Stimulated activated CD4-positive, alpha-beta T cell treated with anti-CD3 and anti-CD28 coated beads, TNF-alpha, amount 100 ng/mL, for 4 hours (primary cell): ENCODE measurements at regions not wholly inside any gene's neighbourhood (a gene's known extent, or its start where the extent isn't known, plus 50 kb on each side); places are given as distances from the start of the nearest gene placed in this dataset.
A peak's percentile ranks its signal among the peaks of the same experiment; 100 is the strongest.
"Not testable (repeated sequence)": the region's sequence is repeated elsewhere in the genome, so short reads cannot be mapped to it uniquely, and the experiment has no call there.

Source experiments
- DNase-seq, 3 experiments: peaks; one replicate each; pipeline ENCODE4 v3.0.0-alpha.2; 2020; ENCODE audit warnings: low read depth in 3 of 3

GRCh38 chr5:152113401-152113800 is 188.8 kb upstream of the GLRA1 start:
- peak in 1 of 3 experiments; percentile 12 for DNase-seq

- DNase-seq: no peak
Measured at GRCh38 chr5:152107220-152107619, 182.6 kb upstream of the GLRA1 start.

- no peak for DNase-seq
Measured at GRCh38 chr5:152106571-152106970, 181.9 kb upstream of the GLRA1 start.

- DNase-seq: no peak
Measured at GRCh38 chr5:152105085-152105484, 180.4 kb upstream of the GLRA1 start.

GRCh38 chr5:152104211-152104610 is 179.6 kb upstream of the GLRA1 start:
- DNase-seq: no peak

- DNase-seq: not testable (repeated sequence)
Measured at GRCh38 chr5:152102908-152103307, 178.3 kb upstream of the GLRA1 start.

- DNase-seq: no peak
Measured at GRCh38 chr5:152102057-152102456, 177.4 kb upstream of the GLRA1 start.

GRCh38 chr5:152100462-152100861 is 175.8 kb upstream of the GLRA1 start:
- DNase-seq: no peak

GRCh38 chr5:152097128-152097527 is 172.5 kb upstream of the GLRA1 start:
- no peak for DNase-seq

- DNase-seq: no peak
Measured at GRCh38 chr5:152094716-152095115, 170.1 kb upstream of the GLRA1 start.

- no peak for DNase-seq
Measured at GRCh38 chr5:152094060-152094459, 169.4 kb upstream of the GLRA1 start.

GRCh38 chr5:152092580-152092979 is 167.9 kb upstream of the GLRA1 start:
- no peak for DNase-seq

GRCh38 chr5:152089644-152090043 is 165.0 kb upstream of the GLRA1 start:
- DNase-seq: no peak

GRCh38 chr5:152086668-152087067 is 162.0 kb upstream of the GLRA1 start:
- no peak for DNase-seq

- no peak for DNase-seq
Measured at GRCh38 chr5:152084476-152084875, 159.8 kb upstream of the GLRA1 start.

GRCh38 chr5:152083231-152083630 is 158.6 kb upstream of the GLRA1 start:
- DNase-seq: no peak

- DNase-seq: no peak
Measured at GRCh38 chr5:152072091-152072490, 147.4 kb upstream of the GLRA1 start.

- DNase-seq: no peak
Measured at GRCh38 chr5:152070591-152070990, 145.9 kb upstream of the GLRA1 start.

- no peak for DNase-seq
Measured at GRCh38 chr5:152066784-152067183, 142.1 kb upstream of the GLRA1 start.

GRCh38 chr5:152063004-152063403 is 138.4 kb upstream of the GLRA1 start:
- DNase-seq: no peak

- DNase-seq: no peak
Measured at GRCh38 chr5:152061095-152061494, 136.4 kb upstream of the GLRA1 start.

GRCh38 chr5:152058267-152058666 is 133.6 kb upstream of the GLRA1 start:
- no peak for DNase-seq

GRCh38 chr5:152056931-152057330 is 132.3 kb upstream of the GLRA1 start:
- DNase-seq: no peak

GRCh38 chr5:152052470-152052869 is 127.8 kb upstream of the GLRA1 start:
- DNase-seq: no peak
